Activated CD4-positive, alpha-beta T cell treated with anti-CD3 and anti-CD28 coated beads, Interleukin-2, amount 50 U/mL, for 4 hours (primary cell): ENCODE measurements at regions not wholly inside any gene's neighbourhood (a gene's known extent, or its start where the extent isn't known, plus 50 kb on each side); places are given as distances from the start of the nearest gene placed in this dataset.
"Not testable (repeated sequence)": the region's sequence is repeated elsewhere in the genome, so short reads cannot be mapped to it uniquely, and the experiment has no call there.

ENCODE experiments used
- DNase-seq, 2 experiments: peaks; one replicate each; pipeline ENCODE4 v3.0.0-alpha.2; 2020

- no peak for DNase-seq
These were observed 326.5 kb downstream of the BCL11A start for GRCh38 chr2:60226943-60227342.

DNA sequence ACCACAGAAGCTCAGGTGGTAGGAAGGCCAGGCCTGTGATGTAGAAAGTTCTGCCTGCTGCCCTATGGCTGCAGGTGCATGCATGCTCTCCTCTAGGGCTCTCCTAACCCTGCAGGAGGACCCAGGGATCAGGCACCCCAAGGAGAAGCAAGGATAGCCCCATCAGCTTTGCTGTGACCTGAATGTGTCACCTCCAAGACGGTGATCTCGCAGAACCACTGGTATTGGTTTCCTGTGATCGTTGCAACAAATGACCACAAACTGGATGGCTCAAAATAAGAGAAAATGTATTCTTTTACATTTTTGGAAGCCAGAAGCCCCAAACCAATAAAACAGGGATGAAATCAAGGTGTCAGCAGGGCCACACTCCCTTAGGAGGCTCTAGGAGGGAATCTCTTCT lies 327.3 kb downstream of the BCL11A start:
- DNase-seq: no peak

DNA sequence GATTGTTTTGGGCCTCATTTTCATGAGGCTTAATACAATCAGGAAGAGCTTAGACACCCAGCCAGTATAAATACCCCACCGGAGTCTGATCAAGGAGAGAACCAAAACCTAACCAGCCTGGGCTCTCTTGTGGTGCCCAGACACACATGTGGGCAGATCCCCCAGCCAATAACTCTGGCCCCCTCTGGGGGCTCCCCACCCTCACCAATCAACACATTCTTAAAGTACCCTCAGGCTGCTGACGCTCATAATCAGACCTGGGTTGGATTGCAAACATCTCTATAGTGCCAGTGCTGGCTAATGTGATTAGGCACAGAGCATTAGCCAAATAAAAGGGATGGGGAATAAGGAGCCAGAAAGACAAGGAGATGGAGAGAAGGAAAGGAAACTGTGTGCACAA lies 329.6 kb downstream of the BCL11A start:
- DNase-seq: no peak

DNA sequence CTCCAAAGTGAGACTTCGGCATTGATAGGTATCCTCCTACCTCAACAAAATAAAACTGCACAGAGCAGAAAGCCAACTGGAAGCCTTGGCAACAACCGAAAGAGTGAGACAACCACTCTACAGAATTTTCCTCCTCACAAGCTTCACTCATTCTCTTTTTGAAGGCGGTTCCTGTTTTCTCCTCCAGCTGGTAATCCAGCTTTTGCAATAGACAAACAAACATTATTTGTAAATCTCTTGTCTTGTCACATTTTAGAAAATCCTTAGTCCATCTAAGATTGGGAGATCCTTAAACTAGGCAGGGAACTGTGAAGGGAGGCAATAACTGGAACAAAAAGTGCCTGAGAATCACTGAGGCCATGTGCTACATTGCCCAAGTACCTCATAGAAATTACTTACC lies 332.4 kb downstream of the BCL11A start:
- no peak for DNase-seq

- DNase-seq: no peak
These were observed 333.9 kb downstream of the BCL11A start for GRCh38 chr2:60219536-60219935.

DNA sequence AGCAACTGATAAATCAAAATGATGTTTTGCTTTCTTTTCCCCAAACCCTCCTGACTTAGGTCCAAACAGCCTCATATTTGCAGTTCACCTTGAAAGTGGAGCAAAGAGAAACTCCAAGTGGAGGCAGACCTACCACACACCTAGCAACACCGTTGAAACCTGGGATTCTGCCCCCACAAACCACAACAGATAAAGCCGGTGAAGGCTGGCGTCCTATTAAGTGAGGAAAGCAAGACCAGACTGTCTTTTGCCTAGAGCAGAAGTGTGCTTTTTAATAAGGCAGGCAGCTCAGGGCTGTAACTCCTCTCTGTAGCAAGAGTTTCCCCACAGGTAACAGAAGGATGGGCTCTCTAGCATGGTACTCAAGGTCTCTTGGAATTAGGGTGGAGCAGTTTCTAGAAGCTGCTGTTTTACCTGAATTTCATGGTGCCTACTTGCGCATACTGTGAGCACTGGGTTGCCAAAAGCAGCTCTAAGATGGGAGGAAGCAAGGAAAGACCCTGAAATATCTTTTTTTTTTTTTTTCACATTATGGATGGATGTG lies 336.9 kb downstream of the BCL11A start:
- no peak for DNase-seq

- no peak for DNase-seq
These were observed 338.0 kb downstream of the BCL11A start for GRCh38 chr2:60215386-60215901.

GRCh38 chr2:60214626-60214875 lies 338.9 kb downstream of the BCL11A start:
- no peak for DNase-seq

GRCh38 chr2:60213865-60214625 lies 339.4 kb downstream of the BCL11A start:
- DNase-seq: no peak

DNA sequence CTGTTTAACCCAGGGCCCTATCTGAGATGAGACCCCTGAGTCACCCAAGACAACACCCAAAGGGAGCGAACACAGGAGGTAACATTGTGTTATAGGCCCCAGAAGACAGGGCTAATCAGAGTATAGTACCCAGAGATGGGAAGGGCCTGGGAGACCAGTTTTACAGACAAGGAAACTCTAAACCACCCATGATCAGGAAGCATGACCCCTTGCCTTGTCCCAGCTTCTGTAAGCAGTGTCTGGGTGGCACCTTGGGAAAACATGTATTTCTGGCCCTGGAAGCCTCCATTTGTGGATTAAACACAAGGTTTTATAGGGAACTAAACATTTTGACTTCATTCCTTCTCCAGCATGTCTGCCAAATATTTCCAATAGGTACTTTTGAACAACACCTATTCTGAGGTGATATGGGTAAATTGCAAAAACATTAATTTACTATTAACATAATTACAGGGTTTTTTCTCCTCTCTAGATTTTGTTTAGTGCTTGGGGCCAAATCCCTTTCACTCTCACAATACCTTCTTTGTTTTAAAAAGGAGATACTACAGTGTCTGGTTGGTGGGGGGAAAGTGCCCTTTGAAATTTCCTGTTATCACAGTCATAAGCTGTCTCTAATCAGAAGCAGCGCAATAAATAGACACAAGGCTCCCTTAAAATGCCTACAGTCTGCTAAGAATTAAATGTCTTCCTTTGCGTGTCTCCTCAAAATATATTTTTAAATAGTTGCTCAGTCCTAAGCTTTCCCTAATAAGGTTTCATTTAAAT lies 341.1 kb downstream of the BCL11A start:
- no peak for DNase-seq

DNA sequence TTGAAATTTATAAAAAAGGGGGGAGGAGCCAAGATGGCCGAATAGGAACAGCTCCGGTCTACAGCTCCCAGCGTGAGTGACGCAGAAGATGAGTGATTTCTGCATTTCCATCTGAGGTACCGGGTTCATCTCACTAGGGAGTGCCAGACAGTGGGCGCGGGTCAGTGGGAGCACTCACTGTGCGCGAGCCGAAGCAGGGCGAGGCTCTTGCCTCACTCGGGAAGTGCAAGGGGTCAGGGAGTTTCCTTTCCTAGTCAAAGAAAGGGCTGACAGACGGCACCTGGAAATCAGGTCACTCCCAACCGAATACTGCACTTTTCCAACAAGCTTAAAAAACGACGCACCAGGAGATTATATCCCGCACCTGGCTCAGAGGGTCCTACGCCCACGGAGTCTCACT lies 364.4 kb downstream of the BCL11A start:
- DNase-seq: not testable (repeated sequence)

GRCh38 chr2:60175290-60175689 lies 378.2 kb downstream of the BCL11A start:
- DNase-seq: no peak

GRCh38 chr2:60174146-60174545 lies 379.3 kb downstream of the BCL11A start:
- DNase-seq: no peak

DNA sequence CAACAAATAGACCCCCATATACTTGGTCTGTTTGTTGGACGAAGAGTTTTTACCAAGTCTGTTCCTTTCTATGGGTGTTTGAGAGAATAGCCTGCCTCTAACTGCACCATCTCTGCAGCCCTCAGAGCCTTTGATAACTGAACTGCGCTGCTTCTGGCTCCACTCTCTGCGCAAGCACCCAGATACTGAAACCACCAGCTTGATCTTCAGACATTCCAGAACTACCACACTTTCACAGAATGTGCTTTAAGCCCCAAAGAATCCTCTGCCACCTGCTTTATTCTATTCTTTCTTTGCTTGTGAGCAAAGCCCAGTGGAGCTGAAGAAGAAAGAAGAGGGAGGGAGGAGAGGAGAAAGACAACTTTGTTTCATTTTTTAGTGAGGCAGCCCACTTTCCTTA lies 380.7 kb downstream of the BCL11A start:
- DNase-seq: no peak

DNA sequence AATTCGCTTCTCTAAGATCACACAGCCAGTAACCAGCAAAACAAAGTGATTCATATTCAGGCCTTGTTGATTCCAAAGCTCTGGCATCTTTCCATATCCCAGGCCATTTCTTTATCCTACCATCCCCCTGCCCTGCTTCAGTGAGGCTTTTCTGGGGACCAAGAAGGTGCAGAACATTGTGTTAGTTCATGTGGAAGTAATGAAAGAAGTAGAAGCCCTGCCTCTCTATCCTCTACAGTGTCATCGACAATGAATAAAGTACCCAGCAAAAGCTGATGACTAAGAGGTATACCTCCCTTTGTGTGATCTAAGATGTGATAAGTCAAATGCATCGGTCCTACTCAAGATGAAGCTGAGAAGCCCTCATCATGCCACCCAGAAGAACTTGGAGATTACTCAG lies 383.2 kb downstream of the BCL11A start:
- no peak for DNase-seq

DNA sequence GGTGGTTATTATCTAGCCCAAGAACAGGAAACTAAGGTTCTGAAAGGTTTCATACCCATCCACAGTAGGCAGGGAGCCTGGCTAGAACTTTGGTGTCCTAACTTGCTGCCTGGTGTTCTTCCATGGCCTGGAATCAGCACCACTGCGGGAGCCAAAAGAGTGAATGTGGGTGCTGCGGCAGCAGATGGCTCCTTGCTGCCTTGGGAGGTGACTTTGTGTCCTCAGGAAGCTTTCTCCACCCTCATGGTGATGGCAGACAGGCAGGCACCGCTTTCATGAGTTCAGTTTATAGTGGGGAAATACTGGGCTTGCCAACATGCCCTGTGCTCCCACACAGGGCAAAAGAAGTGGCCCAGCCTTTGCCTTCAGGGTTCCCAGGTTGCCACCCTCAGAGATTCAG lies 385.2 kb downstream of the BCL11A start:
- DNase-seq: no peak

DNA sequence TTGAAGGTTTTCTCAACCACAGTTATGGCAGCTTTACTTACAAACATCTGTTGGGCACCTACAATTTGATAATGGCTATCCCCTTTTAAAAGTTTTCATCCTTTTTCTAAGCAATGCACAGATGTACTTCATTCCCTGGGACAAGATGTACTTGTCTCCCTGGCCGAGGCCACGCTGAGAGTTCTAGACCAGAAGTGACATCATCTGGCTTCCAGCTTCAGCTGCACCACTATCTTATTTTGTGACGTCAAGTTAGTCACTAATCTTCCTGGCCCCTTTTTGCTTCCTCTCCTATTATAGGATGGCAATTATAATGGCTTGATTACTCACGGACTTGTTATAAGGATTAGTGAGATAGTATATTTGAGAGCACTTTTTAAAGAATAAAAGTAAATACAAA lies 386.4 kb downstream of the BCL11A start:
- DNase-seq: no peak

DNA sequence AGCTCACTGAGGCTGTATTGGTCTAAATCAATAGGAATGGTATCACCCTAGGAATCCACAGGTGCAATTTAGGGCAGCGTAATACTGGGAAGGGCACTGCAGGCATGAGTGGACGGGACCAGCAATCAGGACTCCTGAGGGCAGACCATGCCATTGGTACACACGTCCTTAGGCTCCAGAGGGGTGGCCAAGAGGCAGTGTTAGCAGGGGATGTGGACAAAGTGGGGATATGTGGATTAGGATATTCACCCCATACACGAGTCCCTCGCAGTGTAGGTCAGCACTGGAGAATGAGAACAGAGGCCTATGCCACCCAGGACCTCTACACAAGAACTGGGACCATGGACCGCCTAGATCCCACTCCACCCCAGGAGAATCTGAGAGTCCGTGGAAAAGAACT lies 389.8 kb downstream of the BCL11A start:
- DNase-seq: no peak

GRCh38 chr2:60159519-60159918 lies 393.9 kb downstream of the BCL11A start:
- no peak for DNase-seq

DNA sequence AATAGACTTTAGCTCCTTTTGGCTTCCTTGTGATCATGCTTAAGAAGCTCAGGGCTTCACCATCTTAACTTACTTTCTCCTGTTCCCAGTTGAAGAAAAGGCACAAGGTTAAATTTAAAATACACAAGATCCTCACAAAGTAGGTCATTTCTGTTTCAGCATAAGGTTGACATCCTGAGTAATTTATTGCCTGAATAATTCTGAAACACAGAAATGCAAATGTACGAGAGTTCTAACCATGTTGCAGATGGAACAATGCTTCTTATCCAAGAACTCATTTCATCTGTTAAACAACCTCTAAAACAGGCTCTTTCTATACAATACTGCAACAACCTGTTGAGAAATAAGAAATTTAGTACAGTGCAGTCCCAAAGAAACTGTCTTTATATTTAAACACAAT lies 395.2 kb downstream of the BCL11A start:
- DNase-seq: no peak

DNA sequence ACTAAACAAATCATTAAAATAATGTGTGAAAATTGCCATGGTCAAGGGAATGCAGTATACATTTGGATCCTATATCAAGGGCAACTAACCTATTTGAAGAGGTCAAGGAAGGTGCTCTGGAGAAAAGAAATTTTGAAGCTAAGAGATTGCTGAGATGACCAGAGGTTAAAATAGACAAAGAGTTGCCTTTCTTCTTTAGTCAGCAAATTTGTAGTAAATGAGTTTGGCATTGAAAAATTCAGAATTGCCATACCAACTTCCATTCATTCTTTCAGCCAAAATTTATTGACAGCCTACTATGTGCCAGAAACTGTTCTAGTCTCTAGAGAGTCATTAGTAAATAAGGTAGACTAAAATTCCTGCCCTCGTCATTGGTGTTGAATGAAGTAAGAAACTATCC lies 396.2 kb downstream of the BCL11A start:
- no peak for DNase-seq

- DNase-seq: no peak
These were observed 399.3 kb downstream of the BCL11A start for GRCh38 chr2:60154142-60154541.

GRCh38 chr2:60152226-60152833 lies 401.1 kb downstream of the BCL11A start:
- no peak for DNase-seq

DNA sequence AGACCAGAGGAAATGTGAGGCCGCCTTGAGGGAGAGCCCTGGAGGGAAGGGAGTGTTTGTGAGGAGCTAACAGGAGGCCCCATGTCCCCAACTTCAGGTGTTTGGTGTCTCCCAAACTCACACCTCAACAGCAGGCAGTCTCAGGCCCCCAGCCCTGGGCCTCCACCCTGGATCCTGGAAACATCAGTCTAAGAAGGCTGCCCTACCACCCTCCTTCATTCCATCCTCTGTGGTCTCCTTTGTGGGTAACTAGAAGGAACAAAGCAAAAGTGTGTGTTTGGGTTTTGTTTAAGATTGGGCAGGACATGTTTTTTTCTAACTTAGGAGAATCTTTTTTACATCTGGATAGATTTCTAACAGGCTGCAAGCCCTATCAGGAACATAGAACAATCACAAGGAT lies 404.3 kb downstream of the BCL11A start:
- no peak for DNase-seq
